GM21737 (cell line): ENCODE measurements at regions not wholly inside any gene's neighbourhood (a gene's known extent, or its start where the extent isn't known, plus 50 kb on each side); places are given as distances from the start of the nearest gene placed in this dataset.
A peak's percentile ranks its signal among the peaks of the same experiment; 100 is the strongest.
"Not testable (repeated sequence)": the region's sequence is repeated elsewhere in the genome, so short reads cannot be mapped to it uniquely, and the experiment has no call there.

Experiments
- ATAC-seq: cut with Tn5 transposase; IDR thresholded peaks from one replicate; pipeline ENCODE4 v1.9.1; 2021; ENCODE audit warnings: mild to moderate bottlenecking, moderate library complexity; ENCODE audit not compliant: unreplicated experiment

GRCh38 chr17:21550031-21550430 lies 142.3 kb upstream of the KCNJ18 start:
- not testable (repeated sequence) for ATAC-seq

DNA sequence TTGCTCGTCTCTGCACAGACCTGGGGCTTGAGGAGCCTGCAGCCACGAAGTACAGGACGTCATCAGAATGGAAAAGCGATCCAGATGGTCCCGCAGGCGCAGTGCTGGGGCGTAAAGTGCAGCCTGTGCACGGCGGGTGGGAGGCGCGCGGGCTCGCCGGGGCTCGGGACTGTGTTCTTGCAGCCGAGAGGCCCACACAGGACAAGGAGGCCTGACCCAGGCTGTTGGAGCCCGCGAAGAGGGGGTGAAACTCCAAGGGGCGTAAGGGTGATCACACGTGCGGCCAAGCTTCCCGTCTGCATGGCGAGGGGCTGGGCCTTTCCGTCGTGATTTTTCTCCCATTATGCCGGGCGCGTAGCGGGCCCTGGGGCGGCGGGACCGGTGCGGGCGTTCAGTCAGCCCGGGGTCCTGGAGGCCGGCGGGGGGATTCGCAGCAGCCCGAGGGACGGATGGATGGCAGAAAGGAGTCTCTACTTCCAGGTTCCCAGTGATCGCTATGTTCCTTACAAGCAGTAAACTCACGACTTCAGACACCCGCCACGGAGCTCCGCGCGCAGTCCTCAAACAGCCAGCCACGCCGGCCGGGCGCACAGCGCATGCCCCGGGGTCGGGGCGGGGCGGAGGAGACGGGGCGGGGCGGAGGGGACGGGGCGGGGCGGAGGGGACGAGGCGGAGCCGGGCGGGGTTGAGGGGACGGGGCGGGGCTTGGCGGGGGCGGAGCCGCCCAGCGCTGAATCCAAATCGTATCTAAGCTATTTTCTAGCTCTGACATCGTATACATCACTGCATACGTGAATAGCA lies 141.0 kb upstream of the KCNJ18 start:
- ATAC-seq: peak; percentile 78

DNA sequence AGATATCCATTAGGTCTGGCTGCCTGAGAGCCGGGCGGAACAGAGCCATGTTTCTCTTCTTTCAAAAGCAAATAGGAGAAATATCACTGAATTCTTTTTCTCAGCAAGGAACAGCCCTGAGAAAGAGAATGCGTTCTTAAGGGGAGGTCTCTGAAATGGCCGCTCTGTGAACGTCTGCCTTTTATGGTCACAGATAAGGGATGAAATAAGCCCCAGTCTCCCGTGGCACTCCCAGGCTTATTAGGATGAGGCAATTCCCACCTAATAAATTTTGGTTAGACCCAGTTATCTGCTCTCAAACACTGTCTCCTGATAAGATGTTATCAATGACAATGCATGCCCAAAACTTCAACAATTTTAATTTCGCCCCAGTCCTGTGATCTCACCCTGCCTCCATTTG lies 133.4 kb upstream of the KCNJ18 start:
- not testable (repeated sequence) for ATAC-seq

DNA sequence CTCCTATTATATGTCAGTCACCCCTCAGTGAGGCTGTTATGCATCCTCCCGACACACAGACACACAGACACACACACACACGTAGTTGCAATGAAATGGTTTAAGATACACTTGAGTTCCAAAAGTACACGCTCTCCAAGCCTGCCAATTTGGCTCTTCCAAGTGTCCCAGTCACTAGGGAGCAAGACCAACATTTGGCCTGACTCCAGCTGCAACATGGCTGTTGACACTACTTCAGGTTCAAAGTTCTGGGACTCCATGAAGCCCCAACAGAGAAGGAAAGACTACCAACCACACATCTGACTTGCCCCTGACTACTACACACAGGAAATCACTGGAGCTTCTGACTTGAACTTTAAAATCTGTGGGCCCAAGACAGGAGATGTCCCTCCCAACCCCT lies 128.1 kb upstream of the KCNJ18 start:
- no peak for ATAC-seq

- not testable (repeated sequence) for ATAC-seq
Measured at GRCh38 chr17:21564757-21565156, 127.6 kb upstream of the KCNJ18 start.

- not testable (repeated sequence) for ATAC-seq
Measured at GRCh38 chr17:21570427-21570826, 121.9 kb upstream of the KCNJ18 start.

- ATAC-seq: not testable (repeated sequence)
Measured at GRCh38 chr17:21572148-21572547, 120.2 kb upstream of the KCNJ18 start.

DNA sequence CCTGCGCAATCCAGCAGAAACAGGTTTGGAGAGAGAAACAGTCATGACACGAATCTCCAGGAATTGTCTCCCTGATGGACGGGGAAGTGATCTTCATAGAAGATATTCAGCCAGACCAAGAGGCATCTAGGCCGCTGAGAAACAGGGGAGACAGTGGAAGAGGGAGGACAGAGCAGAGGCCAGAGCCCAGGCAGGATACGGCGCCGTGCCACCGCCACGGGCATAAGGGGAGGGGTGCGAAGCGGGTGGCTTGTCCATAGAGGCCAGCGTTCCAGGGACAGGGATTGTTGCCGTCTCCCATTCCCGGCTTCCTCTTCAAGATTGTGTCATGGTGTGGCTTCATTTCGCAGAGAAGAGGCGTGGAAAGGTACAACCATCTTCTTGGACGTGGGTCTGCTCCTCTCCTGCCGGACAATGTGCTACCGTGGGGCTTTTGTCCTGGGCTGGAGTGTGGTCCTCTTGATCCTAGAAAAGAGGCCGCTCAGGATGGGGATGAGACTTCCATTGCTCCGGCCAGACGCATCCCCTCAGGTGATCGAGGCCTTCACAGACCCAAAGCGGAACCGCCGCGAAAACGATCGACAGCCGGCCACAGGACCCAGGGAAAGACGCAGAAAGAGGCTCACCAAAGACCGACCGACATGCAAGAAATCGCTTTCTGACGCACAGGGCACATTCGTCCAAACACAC lies 118.9 kb upstream of the KCNJ18 start:
- ATAC-seq: not testable (repeated sequence)

GRCh38 chr17:21573961-21574610 lies 118.2 kb upstream of the KCNJ18 start:
- no peak for ATAC-seq

- not testable (repeated sequence) for ATAC-seq
Measured at GRCh38 chr17:21574611-21575255, 117.6 kb upstream of the KCNJ18 start.

- not testable (repeated sequence) for ATAC-seq
Measured at GRCh38 chr17:21578783-21579182, 113.5 kb upstream of the KCNJ18 start.

- no peak for ATAC-seq
Measured at GRCh38 chr17:21592774-21593173, 99.5 kb upstream of the KCNJ18 start.

DNA sequence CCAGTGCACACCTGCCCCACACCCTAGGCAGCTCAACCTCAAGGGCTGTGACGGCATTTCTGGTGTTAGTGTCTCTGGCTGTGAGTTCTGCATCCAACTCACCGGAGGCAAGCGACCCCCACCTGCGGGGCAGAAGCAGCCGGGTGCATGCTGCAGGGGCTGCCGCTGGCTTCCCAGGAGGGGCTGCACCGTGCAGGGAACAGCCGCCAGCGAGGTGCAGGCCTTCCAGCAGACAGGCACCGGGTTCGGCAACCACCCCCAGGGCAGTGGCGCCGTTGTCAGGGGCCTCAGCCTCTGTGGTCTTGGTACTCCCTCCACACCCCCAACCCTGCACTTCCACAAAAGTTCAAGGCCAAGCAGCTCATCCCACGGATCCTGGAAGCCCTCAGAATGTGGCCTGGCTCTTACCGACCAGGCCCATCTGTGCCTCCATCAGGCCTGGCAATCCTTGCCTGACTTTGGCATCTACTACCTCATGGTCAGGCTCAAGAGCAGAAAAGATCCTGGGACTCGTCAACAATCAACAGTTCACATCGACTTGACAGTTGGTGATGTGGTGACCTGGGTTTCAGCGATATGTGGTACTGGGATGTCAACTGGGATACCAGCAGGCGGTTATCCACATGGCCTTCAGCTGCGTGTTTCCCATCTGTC lies 98.7 kb upstream of the KCNJ18 start:
- not testable (repeated sequence) for ATAC-seq

- no peak for ATAC-seq
Measured at GRCh38 chr17:21595086-21595485, 97.2 kb upstream of the KCNJ18 start.

DNA sequence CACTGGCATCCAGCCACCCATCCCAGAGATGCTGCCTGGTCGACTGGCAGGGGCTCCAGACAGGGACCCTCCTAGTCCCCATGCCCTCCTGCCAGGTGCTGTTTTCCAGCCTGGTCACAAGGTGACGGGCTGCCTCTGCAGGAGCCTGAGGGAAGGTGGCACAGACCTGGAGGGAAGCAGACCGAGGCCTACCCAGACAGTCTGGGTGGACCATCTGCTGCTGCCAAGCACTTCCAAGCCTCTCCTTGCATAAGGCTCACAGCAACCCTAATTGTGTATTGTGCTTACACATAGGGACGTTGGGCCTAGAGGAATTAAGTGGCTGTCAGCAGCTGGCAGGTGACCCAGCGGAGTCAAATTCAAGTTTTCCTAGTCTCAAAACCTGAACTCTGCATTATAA lies 90.1 kb upstream of the KCNJ18 start:
- no peak for ATAC-seq

GRCh38 chr17:21603292-21603691 lies 89.0 kb upstream of the KCNJ18 start:
- not testable (repeated sequence) for ATAC-seq

- not testable (repeated sequence) for ATAC-seq
Measured at GRCh38 chr17:21611443-21611842, 80.9 kb upstream of the KCNJ18 start.

GRCh38 chr17:21612123-21613070 lies 79.9 kb upstream of the KCNJ18 start:
- not testable (repeated sequence) for ATAC-seq

GRCh38 chr17:21613071-21613429 lies 79.3 kb upstream of the KCNJ18 start:
- ATAC-seq: no peak

- not testable (repeated sequence) for ATAC-seq
Measured at GRCh38 chr17:21626987-21627386, 65.3 kb upstream of the KCNJ18 start.
